GM13977 (cell line): ENCODE measurements at regions not wholly inside any gene's neighbourhood (a gene's known extent, or its start where the extent isn't known, plus 50 kb on each side); places are given as distances from the start of the nearest gene placed in this dataset.

Experiments used
- DNase-seq: peaks from one replicate; pipeline ENCODE4 v3.0.0; 2012; ENCODE audit warnings: low spot score
- CTCF ChIP-seq: IDR thresholded peaks from 2 replicates; pipeline ENCODE4 v1.5.1; 2012; ENCODE audit warnings: mild to moderate bottlenecking, control low read depth; ENCODE audit not compliant: insufficient read depth; ENCODE audit errors: extremely low read depth, missing control alignments
- in situ Hi-C: fragments of 300-500 bp; cut with MboI; formaldehyde crosslinking; loops from one replicate; pipeline ENCODE4 v1.12.0; 2022; ENCODE audit warnings: low sequenced_read_pairs, low pct_unique_long_range_greater_than_20kb, mixed read lengths, inconsistent platforms; ENCODE audit not compliant: unreplicated experiment

- no peak for TF ChIP-seq CTCF
- DNase-seq = no peak
- in situ Hi-C loops = no loop called here
Observed at GRCh38 chr9:103407260-103407659, 412.1 kb downstream of the CYLC2 start.

- TF ChIP-seq CTCF = no peak
- in situ Hi-C loops = no loop called here
- DNase-seq = no peak
Observed at GRCh38 chr9:103410059-103410458, 414.9 kb downstream of the CYLC2 start.

- DNase-seq = no peak
- in situ Hi-C loops = no loop called here
- no peak for TF ChIP-seq CTCF
Observed at GRCh38 chr9:103427696-103428095, 432.6 kb downstream of the CYLC2 start.

GRCh38 chr9:103430469-103430868 lies 435.3 kb downstream of the CYLC2 start:
- no peak for TF ChIP-seq CTCF
- in situ Hi-C loops = no loop called here
- DNase-seq = no peak

- no peak for DNase-seq
- in situ Hi-C loops = no loop called here
- TF ChIP-seq CTCF = no peak
Observed at GRCh38 chr9:103431809-103432208, 436.7 kb downstream of the CYLC2 start.

GRCh38 chr9:103444176-103444575 lies 449.0 kb downstream of the CYLC2 start:
- TF ChIP-seq CTCF = no peak
- in situ Hi-C loops = no loop called here
- no peak for DNase-seq

- in situ Hi-C loops = no loop called here
- TF ChIP-seq CTCF = no peak
- no peak for DNase-seq
Observed at GRCh38 chr9:103458826-103459225, 463.7 kb downstream of the CYLC2 start.
